Tibial nerve (tissue), 4 donors: ENCODE measurements at regions not wholly inside any gene's neighbourhood (a gene's known extent, or its start where the extent isn't known, plus 50 kb on each side); places are given as distances from the start of the nearest gene placed in this dataset.

Experiments used
- DNase-seq, 2 donors: peaks; one replicate each; pipeline ENCODE4 v3.0.0-alpha.2; 2019; ENCODE audit warnings: low spot score in 2 of 2
- H3K27ac ChIP-seq, 4 donors: fragments of 200-600 bp; sonication (generic) in 3 of 4; one replicate each; pipeline ENCODE4 v1.5.1; 2017 to 2019; ENCODE audit warnings: mild to moderate bottlenecking in 1 of 4
- H3K27me3 ChIP-seq, 2 donors: fragments of 200-600 bp; sonication (generic) in 1 of 2; one replicate each; pipeline versions ENCODE4 v1.5.1 to v1.6.0; 2017 to 2019
- H3K36me3 ChIP-seq, 3 donors: fragments of 200-600 bp; sonication (generic); one replicate each; pipeline ENCODE4 v1.5.1; 2018 to 2019
- H3K4me1 ChIP-seq, 4 donors: fragments of 200-600 bp; sonication (generic) in 3 of 4; one replicate each; pipeline ENCODE4 v1.5.1; 2017 to 2019
- H3K4me3 ChIP-seq, 4 donors: fragments of 200-600 bp; sonication (generic) in 3 of 4; one replicate each; pipeline ENCODE4 v1.5.1; 2017 to 2019; ENCODE audit warnings: mild to moderate bottlenecking in 1 of 4, moderate library complexity in 1 of 4
- H3K9me3 ChIP-seq, 4 donors: fragments of 200-600 bp; sonication (generic) in 3 of 4; one replicate each; pipeline ENCODE4 v1.5.1; 2017 to 2019
- EP300 ChIP-seq, 2 donors: sonication (generic); formaldehyde crosslinking; IDR thresholded peaks; one replicate each; pipeline ENCODE4 v1.6.1; 2017; ENCODE audit warnings: antibody characterized with exemption in 2 of 2, mild to moderate bottlenecking in 1 of 2
- POLR2A ChIP-seq, 2 donors: fragments of 450-650 bp; IDR thresholded peaks; one replicate each; pipeline ENCODE4 v1.6.1; 2017; ENCODE audit warnings: antibody characterized with exemption in 2 of 2, mild to moderate bottlenecking in 2 of 2, moderate library complexity in 2 of 2
- WGBS, 2 donors: methylation state at CpG; one replicate each; pipeline ENCODE4 v1.1.5; 2018; 5-methylcytosine and 5-hydroxymethylcytosine counted together
- TF ChIP-seq, protein P1 (sequence below), 5 experiments: fragments of 200-600 bp in 3 of 5; fragments of 450-650 bp in 2 of 5; sonication (generic) in 3 of 5; IDR thresholded peaks; one replicate each; pipeline ENCODE4 v1.5.1; 2016 to 2019; ENCODE audit warnings: antibody characterized with exemption in 5 of 5, mild to moderate bottlenecking in 3 of 5, moderate library complexity in 2 of 5

DNA sequence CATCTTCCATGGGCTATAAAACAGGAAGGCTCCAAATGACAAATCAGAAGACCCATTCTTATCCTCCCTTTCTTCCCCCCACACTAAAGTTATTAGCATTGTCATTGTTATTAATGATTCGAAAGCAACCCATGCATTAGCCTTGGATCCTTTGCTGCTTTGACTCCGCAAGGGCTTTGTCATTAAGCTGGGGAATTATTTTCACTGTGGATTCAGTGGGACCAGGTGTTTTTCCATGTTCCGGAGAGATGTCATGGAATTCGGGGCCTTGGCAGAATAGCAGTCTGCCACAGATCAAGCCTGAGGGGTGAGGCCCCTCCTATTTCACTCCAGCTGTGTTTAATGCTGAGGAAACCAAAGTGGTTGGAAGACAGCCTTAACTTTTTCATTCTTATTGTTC is 357.1 kb downstream of the EN1 start:
- Histone ChIP-seq H3K27me3 (no peaks in the 10 kb centered on the region), H3K36me3 (no peaks in the 10 kb centered on the region), H3K9me3 (peaks cover 0 to 9% (median 0%) of the 10 kb centered on the region in 4 donors), H3K4me3 (no peak overlapping the region), H3K4me1 (no peaks in the 10 kb centered on the region), H3K27ac (no peak overlapping the region)
- no peak for DNase-seq
- TF ChIP-seq POLR2A (IDR thresholded peaks at IDR 0.05) (no peak), EP300 (IDR thresholded peaks at IDR 0.05) (no peak)
- TF ChIP-seq, protein P1, sequence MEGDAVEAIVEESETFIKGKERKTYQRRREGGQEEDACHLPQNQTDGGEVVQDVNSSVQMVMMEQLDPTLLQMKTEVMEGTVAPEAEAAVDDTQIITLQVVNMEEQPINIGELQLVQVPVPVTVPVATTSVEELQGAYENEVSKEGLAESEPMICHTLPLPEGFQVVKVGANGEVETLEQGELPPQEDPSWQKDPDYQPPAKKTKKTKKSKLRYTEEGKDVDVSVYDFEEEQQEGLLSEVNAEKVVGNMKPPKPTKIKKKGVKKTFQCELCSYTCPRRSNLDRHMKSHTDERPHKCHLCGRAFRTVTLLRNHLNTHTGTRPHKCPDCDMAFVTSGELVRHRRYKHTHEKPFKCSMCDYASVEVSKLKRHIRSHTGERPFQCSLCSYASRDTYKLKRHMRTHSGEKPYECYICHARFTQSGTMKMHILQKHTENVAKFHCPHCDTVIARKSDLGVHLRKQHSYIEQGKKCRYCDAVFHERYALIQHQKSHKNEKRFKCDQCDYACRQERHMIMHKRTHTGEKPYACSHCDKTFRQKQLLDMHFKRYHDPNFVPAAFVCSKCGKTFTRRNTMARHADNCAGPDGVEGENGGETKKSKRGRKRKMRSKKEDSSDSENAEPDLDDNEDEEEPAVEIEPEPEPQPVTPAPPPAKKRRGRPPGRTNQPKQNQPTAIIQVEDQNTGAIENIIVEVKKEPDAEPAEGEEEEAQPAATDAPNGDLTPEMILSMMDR (IDR thresholded peaks at IDR 0.05): no peak
- WGBS, 2 donors: 38% methylated on average over 4 of the region's 4 CpGs

- Histone ChIP-seq H3K36me3 (no peaks in the 10 kb centered on the region), H3K27ac (no peak overlapping the region), H3K4me3 (no peak overlapping the region), H3K27me3 (no peaks in the 10 kb centered on the region), H3K9me3 (peaks cover 0 to 9% (median 0%) of the 10 kb centered on the region in 4 donors), H3K4me1 (no peaks in the 10 kb centered on the region)
- DNase-seq: no peak
- TF ChIP-seq EP300 (IDR thresholded peaks at IDR 0.05): no peak
- TF ChIP-seq POLR2A (IDR thresholded peaks at IDR 0.05): no peak
- TF ChIP-seq, protein P1 (IDR thresholded peaks at IDR 0.05): no peak
- 38 to 62% methylated on average over 6 of the region's 6 CpGs for WGBS, 2 donors
Observed at GRCh38 chr2:118489712-118490299, 357.6 kb downstream of the EN1 start.

GRCh38 chr2:118481299-118481698 is 366.1 kb downstream of the EN1 start:
- Histone ChIP-seq H3K9me3 (no peaks in the 10 kb centered on the region), H3K27me3 (no peaks in the 10 kb centered on the region), H3K4me1 (no peaks in the 10 kb centered on the region), H3K36me3 (no peaks in the 10 kb centered on the region), H3K4me3 (no peak overlapping the region), H3K27ac (no peak overlapping the region)
- 33 to 64% methylated on average over 1 of the region's 1 CpG for WGBS, 2 donors
- DNase-seq: no peak
- TF ChIP-seq POLR2A (IDR thresholded peaks at IDR 0.05) (no peak), EP300 (IDR thresholded peaks at IDR 0.05) (no peak)
- TF ChIP-seq, protein P1 (IDR thresholded peaks at IDR 0.05): no peak

GRCh38 chr2:118479020-118479419 is 368.4 kb downstream of the EN1 start:
- no peak overlapping the region for H3K27ac ChIP-seq
- 61 to 94% methylated on average over 4 to 5 of the region's 5 CpGs for WGBS, 2 donors
- no peak for DNase-seq
- H3K4me3 ChIP-seq: no peak overlapping the region
- H3K9me3 ChIP-seq: no peaks in the 10 kb centered on the region
- H3K36me3 ChIP-seq: no peaks in the 10 kb centered on the region
- H3K4me1 ChIP-seq: no peaks in the 10 kb centered on the region
- no peak for TF ChIP-seq EP300 (IDR thresholded peaks at IDR 0.05)
- TF ChIP-seq, protein P1 (IDR thresholded peaks at IDR 0.05): no peak
- TF ChIP-seq POLR2A (IDR thresholded peaks at IDR 0.05): no peak
- H3K27me3 ChIP-seq: no peaks in the 10 kb centered on the region

- Histone ChIP-seq H3K4me3 (no peak overlapping the region), H3K27ac (no peak overlapping the region), H3K4me1 (no peaks in the 10 kb centered on the region), H3K36me3 (no peaks in the 10 kb centered on the region), H3K27me3 (no peaks in the 10 kb centered on the region), H3K9me3 (no peaks in the 10 kb centered on the region)
- no peak for TF ChIP-seq EP300 (IDR thresholded peaks at IDR 0.05)
- WGBS, 2 donors: 31 to 36% methylated on average over 8 of the region's 8 CpGs
- no peak for DNase-seq
Observed at GRCh38 chr2:118477111-118477862, 370.2 kb downstream of the EN1 start.
